EH (cell line): ENCODE measurements at regions not wholly inside any gene's neighbourhood (a gene's known extent, or its start where the extent isn't known, plus 50 kb on each side); places are given as distances from the start of the nearest gene placed in this dataset.

ENCODE experiments used
- DNase-seq: peaks from one replicate; pipeline ENCODE4 v3.0.0-alpha.2; 2015; ENCODE audit warnings: low read depth

- DNase-seq, result no peak
Measured at GRCh38 chr5:62708481-62709325, 130.1 kb downstream of the LRRC70 start.

- DNase-seq, result no peak
Measured at GRCh38 chr5:62707563-62707962, 128.9 kb downstream of the LRRC70 start.

- DNase-seq, result no peak
Measured at GRCh38 chr5:62707131-62707530, 128.5 kb downstream of the LRRC70 start.

GRCh38 chr5:62705022-62705421 lies 126.4 kb downstream of the LRRC70 start:
- no peak for DNase-seq

GRCh38 chr5:62702126-62702525 lies 123.5 kb downstream of the LRRC70 start:
- DNase-seq, result no peak

- DNase-seq, result no peak
Measured at GRCh38 chr5:62701036-62701435, 122.4 kb downstream of the LRRC70 start.

GRCh38 chr5:62698756-62699155 lies 120.1 kb downstream of the LRRC70 start:
- no peak for DNase-seq

- DNase-seq, result no peak
Measured at GRCh38 chr5:62695274-62695673, 116.7 kb downstream of the LRRC70 start.

- no peak for DNase-seq
Measured at GRCh38 chr5:62692946-62693713, 114.5 kb downstream of the LRRC70 start.

- DNase-seq, result no peak
Measured at GRCh38 chr5:62691946-62692345, 113.3 kb downstream of the LRRC70 start.

- DNase-seq, result no peak
Measured at GRCh38 chr5:62690421-62690820, 111.8 kb downstream of the LRRC70 start.

GRCh38 chr5:62689599-62690368 lies 111.2 kb downstream of the LRRC70 start:
- no peak for DNase-seq

GRCh38 chr5:62686692-62687091 lies 108.1 kb downstream of the LRRC70 start:
- DNase-seq, result no peak

GRCh38 chr5:62685221-62685620 lies 106.6 kb downstream of the LRRC70 start:
- no peak for DNase-seq

GRCh38 chr5:62684310-62684709 lies 105.7 kb downstream of the LRRC70 start:
- DNase-seq, result no peak

GRCh38 chr5:62682059-62682458 lies 103.4 kb downstream of the LRRC70 start:
- no peak for DNase-seq

GRCh38 chr5:62681117-62681850 lies 102.7 kb downstream of the LRRC70 start:
- no peak for DNase-seq

- no peak for DNase-seq
Measured at GRCh38 chr5:62680121-62680520, 101.5 kb downstream of the LRRC70 start.
